Panc1 (cell line): ENCODE measurements at regions not wholly inside any gene's neighbourhood (a gene's known extent, or its start where the extent isn't known, plus 50 kb on each side); places are given as distances from the start of the nearest gene placed in this dataset.

Source experiments
- ATAC-seq: fragments of 200-7000 bp; cut with Tn5 transposase; 2 replicates; pipeline ENCODE4 v1.9.1; 2020; ENCODE audit warnings: mild to moderate bottlenecking, moderate library complexity
- BruUV-seq: library from RNA; stranded (reverse); fragments of 400-500 nt; replicated peaks from 2 replicates; lab custom pipeline; 2021; lab: Mats Ljungman, UMichigan
- CTCF ChIA-PET: fragments of 300-600 bp; sonication (Branson Sonifier 250); formaldehyde crosslinking; loops from one replicate; lab custom pipeline; 2022; ENCODE audit warnings: antibody characterized with exemption; lab: Charles Lee
- POLR2A ChIA-PET: fragments of 300-600 bp; sonication (Branson Sonifier 250); formaldehyde crosslinking; loops from one replicate; lab custom pipeline; 2022; ENCODE audit warnings: antibody characterized with exemption; lab: Charles Lee
- DNase-seq: peaks from one replicate; pipeline ENCODE4 v3.0.0-alpha.2; 2010; ENCODE audit warnings: low read depth, low spot score
- H3K27ac ChIP-seq: 2 replicates; pipeline ENCODE4 v1.5.1; 2011; ENCODE audit warnings: mild to moderate bottlenecking, low read length, inconsistent platforms
- H3K27me3 ChIP-seq: fragments of 200-500 bp; sonication (Bioruptor generic); 2 replicates; pipeline ENCODE4 v1.6.0; 2014; ENCODE audit warnings: low read length, inconsistent platforms; ENCODE audit not compliant: control insufficient read depth, insufficient read depth
- H3K36me3 ChIP-seq: fragments of 200-500 bp; sonication (Bioruptor generic); 2 replicates; pipeline ENCODE4 v1.5.1; 2014; ENCODE audit warnings: inconsistent platforms, mild to moderate bottlenecking, low read length, moderate library complexity; ENCODE audit not compliant: control insufficient read depth, insufficient read depth
- H3K4me1 ChIP-seq: 2 replicates; pipeline ENCODE4 v1.5.1; 2011; ENCODE audit warnings: inconsistent platforms, mild to moderate bottlenecking, low read length, moderate library complexity; ENCODE audit not compliant: control insufficient read depth, insufficient read depth
- H3K4me3 ChIP-seq, 2 experiments: 2 replicates each; pipeline ENCODE4 v1.5.1; 2011 to 2012; ENCODE audit warnings: low read depth in 2 of 2, low read length in 2 of 2, mild to moderate bottlenecking in 2 of 2, inconsistent platforms in 1 of 2, moderate library complexity in 1 of 2
- H3K9me3 ChIP-seq: fragments of 200-500 bp; sonication (Bioruptor generic); 2 replicates; pipeline ENCODE4 v1.5.1; 2014; ENCODE audit warnings: low read depth, mild to moderate bottlenecking, inconsistent platforms, low read length, moderate library complexity; ENCODE audit not compliant: control insufficient read depth, insufficient read depth
- POLR2AphosphoS5 ChIP-seq: IDR thresholded peaks from 2 replicates; pipeline ENCODE4 v1.6.1; 2012; ENCODE audit warnings: mild to moderate bottlenecking, low read depth, low read length, moderate library complexity
- SIN3A ChIP-seq: IDR thresholded peaks from 2 replicates; pipeline ENCODE4 v1.6.1; 2012; ENCODE audit warnings: low read depth, mild to moderate bottlenecking, low read length, moderate library complexity, borderline replicate concordance; ENCODE audit not compliant: insufficient read depth
- TCF7L2 ChIP-seq: IDR thresholded peaks from 2 replicates; pipeline ENCODE4 v1.6.1; 2011; ENCODE audit warnings: mild to moderate bottlenecking, low read depth, low read length, inconsistent platforms
- in situ Hi-C: cut with HindIII; loops from 2 replicates; pipeline ENCODE4 v1.10.0; 2016; ENCODE audit warnings: low sequenced_read_pairs, low pct_unique_long_range_greater_than_20kb
- intact Hi-C: fragments of 100-400 bp; cut with micrococcal nuclease; formaldehyde crosslinking; loops from one replicate; pipeline ENCODE4 v1.10.0; 2022; ENCODE audit not compliant: unreplicated experiment
- TF ChIP-seq, protein P1 (sequence below), 2 experiments: IDR thresholded peaks; 2 replicates each; pipeline ENCODE4 v1.6.1; 2011 to 2012; ENCODE audit warnings: low read depth in 2 of 2, control low read depth in 1 of 2, low read length in 1 of 2, mild to moderate bottlenecking in 1 of 2, moderate library complexity in 1 of 2; ENCODE audit not compliant: insufficient read depth in 1 of 2
- TF ChIP-seq, protein P2 (sequence below): fragments of 450-650 bp; IDR thresholded peaks from 2 replicates; pipeline ENCODE4 v1.5.1; 2017; ENCODE audit warnings: mild to moderate bottlenecking

DNA sequence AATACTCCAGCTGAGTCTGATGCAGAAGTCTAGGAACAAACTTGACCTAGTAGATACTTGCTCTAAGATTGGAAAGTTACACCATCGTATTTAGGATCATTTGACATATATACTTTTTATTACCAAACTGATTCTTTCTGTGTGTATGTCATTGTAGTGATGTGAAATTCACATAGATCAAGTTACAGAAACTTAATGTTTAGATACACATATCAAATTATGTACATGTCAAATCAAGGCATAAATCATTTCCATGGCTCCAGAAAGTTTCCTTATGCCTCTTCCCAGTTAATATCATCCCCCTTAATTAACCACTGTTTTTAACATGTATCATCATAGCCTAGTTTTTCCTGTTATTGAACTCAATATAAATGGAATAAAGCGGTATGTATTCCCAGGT, 292.0 kb upstream of the CDH11 start:
- Histone ChIP-seq H3K36me3 (no peaks in the 10 kb centered on the region), H3K4me3 (no peak overlapping the region), H3K9me3 (no peaks in the 10 kb centered on the region), H3K27me3 (no peaks in the 10 kb centered on the region), H3K27ac (no peak overlapping the region), H3K4me1 (no peaks in the 10 kb centered on the region)
- ChIA-PET POLR2A (no interaction called here), CTCF (no interaction called here)
- DNase-seq (no peak), ATAC-seq (no peak)
- intact Hi-C loops, result no loop called here
- in situ Hi-C loops, result no loop called here
- TF ChIP-seq, protein P1, sequence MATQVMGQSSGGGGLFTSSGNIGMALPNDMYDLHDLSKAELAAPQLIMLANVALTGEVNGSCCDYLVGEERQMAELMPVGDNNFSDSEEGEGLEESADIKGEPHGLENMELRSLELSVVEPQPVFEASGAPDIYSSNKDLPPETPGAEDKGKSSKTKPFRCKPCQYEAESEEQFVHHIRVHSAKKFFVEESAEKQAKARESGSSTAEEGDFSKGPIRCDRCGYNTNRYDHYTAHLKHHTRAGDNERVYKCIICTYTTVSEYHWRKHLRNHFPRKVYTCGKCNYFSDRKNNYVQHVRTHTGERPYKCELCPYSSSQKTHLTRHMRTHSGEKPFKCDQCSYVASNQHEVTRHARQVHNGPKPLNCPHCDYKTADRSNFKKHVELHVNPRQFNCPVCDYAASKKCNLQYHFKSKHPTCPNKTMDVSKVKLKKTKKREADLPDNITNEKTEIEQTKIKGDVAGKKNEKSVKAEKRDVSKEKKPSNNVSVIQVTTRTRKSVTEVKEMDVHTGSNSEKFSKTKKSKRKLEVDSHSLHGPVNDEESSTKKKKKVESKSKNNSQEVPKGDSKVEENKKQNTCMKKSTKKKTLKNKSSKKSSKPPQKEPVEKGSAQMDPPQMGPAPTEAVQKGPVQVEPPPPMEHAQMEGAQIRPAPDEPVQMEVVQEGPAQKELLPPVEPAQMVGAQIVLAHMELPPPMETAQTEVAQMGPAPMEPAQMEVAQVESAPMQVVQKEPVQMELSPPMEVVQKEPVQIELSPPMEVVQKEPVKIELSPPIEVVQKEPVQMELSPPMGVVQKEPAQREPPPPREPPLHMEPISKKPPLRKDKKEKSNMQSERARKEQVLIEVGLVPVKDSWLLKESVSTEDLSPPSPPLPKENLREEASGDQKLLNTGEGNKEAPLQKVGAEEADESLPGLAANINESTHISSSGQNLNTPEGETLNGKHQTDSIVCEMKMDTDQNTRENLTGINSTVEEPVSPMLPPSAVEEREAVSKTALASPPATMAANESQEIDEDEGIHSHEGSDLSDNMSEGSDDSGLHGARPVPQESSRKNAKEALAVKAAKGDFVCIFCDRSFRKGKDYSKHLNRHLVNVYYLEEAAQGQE (IDR thresholded peaks at IDR 0.05; ENCODE audit: insufficient read depth in 1 of 2, low read depth in 2 of 2, low read length in 1 of 2), result no peak
- no peak for TF ChIP-seq TCF7L2
- no peak for TF ChIP-seq SIN3A
- no peak for TF ChIP-seq POLR2AphosphoS5
- TF ChIP-seq, protein P2, sequence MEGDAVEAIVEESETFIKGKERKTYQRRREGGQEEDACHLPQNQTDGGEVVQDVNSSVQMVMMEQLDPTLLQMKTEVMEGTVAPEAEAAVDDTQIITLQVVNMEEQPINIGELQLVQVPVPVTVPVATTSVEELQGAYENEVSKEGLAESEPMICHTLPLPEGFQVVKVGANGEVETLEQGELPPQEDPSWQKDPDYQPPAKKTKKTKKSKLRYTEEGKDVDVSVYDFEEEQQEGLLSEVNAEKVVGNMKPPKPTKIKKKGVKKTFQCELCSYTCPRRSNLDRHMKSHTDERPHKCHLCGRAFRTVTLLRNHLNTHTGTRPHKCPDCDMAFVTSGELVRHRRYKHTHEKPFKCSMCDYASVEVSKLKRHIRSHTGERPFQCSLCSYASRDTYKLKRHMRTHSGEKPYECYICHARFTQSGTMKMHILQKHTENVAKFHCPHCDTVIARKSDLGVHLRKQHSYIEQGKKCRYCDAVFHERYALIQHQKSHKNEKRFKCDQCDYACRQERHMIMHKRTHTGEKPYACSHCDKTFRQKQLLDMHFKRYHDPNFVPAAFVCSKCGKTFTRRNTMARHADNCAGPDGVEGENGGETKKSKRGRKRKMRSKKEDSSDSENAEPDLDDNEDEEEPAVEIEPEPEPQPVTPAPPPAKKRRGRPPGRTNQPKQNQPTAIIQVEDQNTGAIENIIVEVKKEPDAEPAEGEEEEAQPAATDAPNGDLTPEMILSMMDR, result no peak
- BruUV-seq, result no TSS peak

DNA sequence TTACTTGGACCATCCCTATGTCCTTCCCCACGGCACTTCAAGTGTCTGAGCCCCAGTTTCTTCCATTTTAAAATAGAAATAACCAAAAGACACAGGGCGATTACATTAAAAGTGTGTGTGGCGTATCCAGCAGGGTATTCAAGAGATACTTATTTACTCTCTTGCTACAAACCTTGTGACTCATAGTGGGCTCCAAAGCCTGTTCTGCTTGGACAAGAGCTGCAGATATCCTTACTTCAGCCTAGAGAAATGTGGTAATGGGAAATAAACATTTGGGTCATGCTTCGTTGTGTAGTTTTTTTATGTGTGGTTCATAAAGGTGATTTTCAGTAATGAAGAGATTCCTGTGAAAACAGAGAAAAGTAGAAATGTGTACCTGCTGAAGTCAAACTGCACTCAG, 288.9 kb upstream of the CDH11 start:
- Histone ChIP-seq H3K36me3 (no peaks in the 10 kb centered on the region), H3K27me3 (no peaks in the 10 kb centered on the region), H3K4me3 (no peak overlapping the region), H3K27ac (no peak overlapping the region), H3K9me3 (no peaks in the 10 kb centered on the region), H3K4me1 (no peaks in the 10 kb centered on the region)
- TF ChIP-seq, protein P1 (IDR thresholded peaks at IDR 0.05; ENCODE audit: insufficient read depth in 1 of 2, low read depth in 2 of 2, low read length in 1 of 2), result no peak
- no peak for TF ChIP-seq POLR2AphosphoS5
- TF ChIP-seq, protein P2, result no peak
- TF ChIP-seq SIN3A, result no peak
- no peak for TF ChIP-seq TCF7L2
- in situ Hi-C loops (no loop called here), intact Hi-C loops (no loop called here)
- no peak for ATAC-seq
- no TSS peak for BruUV-seq
- ChIA-PET POLR2A (no interaction called here), CTCF (no interaction called here)
- no peak for DNase-seq
